Smooth muscle cell (in vitro differentiated cells): ENCODE measurements at regions not wholly inside any gene's neighbourhood (a gene's known extent, or its start where the extent isn't known, plus 50 kb on each side); places are given as distances from the start of the nearest gene placed in this dataset.
"Not testable (repeated sequence)": the region's sequence is repeated elsewhere in the genome, so short reads cannot be mapped to it uniquely, and the experiment has no call there.

Experiments
- DNase-seq: peaks from one replicate; lab custom pipeline; 2025; ENCODE audit not compliant: unreplicated experiment; lab: John Stamatoyannopoulos, UW
- H2AFZ ChIP-seq: fragments of 200-600 bp; sonication (generic); 2 replicates; pipeline ENCODE4 v1.6.0; 2016; ENCODE audit warnings: antibody characterized with exemption, low read depth, mild to moderate bottlenecking
- H3F3A ChIP-seq: fragments of 200-600 bp; sonication (generic); 2 replicates; pipeline ENCODE4 v1.6.0; 2017; ENCODE audit warnings: antibody characterized with exemption, low read depth
- H3K27ac ChIP-seq: fragments of 200-600 bp; sonication (generic); 2 replicates; pipeline ENCODE4 v1.5.1; 2016; ENCODE audit warnings: low read depth, mild to moderate bottlenecking
- H3K27me3 ChIP-seq: fragments of 200-600 bp; sonication (generic); 2 replicates; pipeline ENCODE4 v1.6.1; 2016; ENCODE audit warnings: low read depth, mild to moderate bottlenecking
- H3K36me3 ChIP-seq: fragments of 200-600 bp; sonication (generic); 2 replicates; pipeline ENCODE4 v1.5.1; 2016; ENCODE audit warnings: low read depth
- H3K4me1 ChIP-seq: fragments of 200-600 bp; sonication (generic); 2 replicates; pipeline ENCODE4 v1.5.1; 2016; ENCODE audit warnings: low read depth
- H3K4me2 ChIP-seq: fragments of 200-600 bp; sonication (generic); 2 replicates; pipeline ENCODE4 v1.6.0; 2016; ENCODE audit warnings: mild to moderate bottlenecking
- H3K4me3 ChIP-seq: fragments of 200-600 bp; sonication (generic); 2 replicates; pipeline ENCODE4 v1.5.1; 2016; ENCODE audit warnings: mild to moderate bottlenecking
- H3K79me2 ChIP-seq: fragments of 200-600 bp; sonication (generic); 2 replicates; pipeline ENCODE4 v1.6.0; 2016; ENCODE audit warnings: low read depth, mild to moderate bottlenecking
- H3K9ac ChIP-seq: fragments of 200-600 bp; sonication (generic); 2 replicates; pipeline ENCODE4 v1.6.0; 2016; ENCODE audit warnings: low read depth
- H3K9me3 ChIP-seq: fragments of 200-600 bp; sonication (generic); replicated peaks from 2 replicates; pipeline ENCODE4 v1.5.1; 2016; ENCODE audit warnings: low read depth
- H4K20me1 ChIP-seq: fragments of 200-600 bp; sonication (generic); 2 replicates; pipeline ENCODE4 v1.6.0; 2016; ENCODE audit warnings: low read depth
- CTCF ChIP-seq: fragments of 200-600 bp; sonication (generic); IDR thresholded peaks from 2 replicates; pipeline ENCODE4 v1.5.1; 2017; ENCODE audit warnings: borderline replicate concordance, mild to moderate bottlenecking, antibody characterized with exemption; ENCODE audit not compliant: insufficient read depth, poor library complexity, severe bottlenecking
- whole genome bisulfite sequencing: methylation state at CpG from one replicate; pipeline ENCODE4 v1.1.7; 2016; ENCODE audit warnings: low lambda C conversion rate; 5-methylcytosine and 5-hydroxymethylcytosine counted together

GRCh38 chr13:65497265-65497664 lies 1732.9 kb downstream of the PCDH9 start:
- no peak for TF ChIP-seq CTCF
- DNase-seq: no peak

GRCh38 chr13:65490725-65491124 lies 1739.4 kb downstream of the PCDH9 start:
- not testable (repeated sequence) for H3K4me3 ChIP-seq, H3K9ac ChIP-seq, H3K4me2 ChIP-seq, H3K27ac ChIP-seq, H3K79me2 ChIP-seq, H3K9me3 ChIP-seq, H3K27me3 ChIP-seq, H2AFZ ChIP-seq, H3K36me3 ChIP-seq, H3F3A ChIP-seq, DNase-seq, H3K4me1 ChIP-seq, H4K20me1 ChIP-seq
- WGBS: 88% methylated on average over 1 of the region's 1 CpG

More at GRCh38 chr13:65497265-65497664, 1732.9 kb downstream of the PCDH9 start:
- peak overlapping the region; percentile 38 for H3K27ac ChIP-seq
- H2AFZ ChIP-seq: peak overlapping the region; percentile 51
- no peak overlapping the region for H3K4me3 ChIP-seq
- no peak overlapping the region for H3K9ac ChIP-seq
- H3F3A ChIP-seq: no peaks in the 10 kb centered on the region
- H3K36me3 ChIP-seq: no peaks in the 10 kb centered on the region
- H3K4me1 ChIP-seq: no peaks in the 10 kb centered on the region
- no peak overlapping the region for H3K4me2 ChIP-seq
- no peaks in the 10 kb centered on the region for H3K27me3 ChIP-seq
- H4K20me1 ChIP-seq: no peaks in the 10 kb centered on the region
- H3K79me2 ChIP-seq: no peaks in the 10 kb centered on the region
- no peaks in the 10 kb centered on the region for H3K9me3 ChIP-seq

GRCh38 chr13:65488606-65489005 lies 1741.5 kb downstream of the PCDH9 start:
- no peak overlapping the region for H2AFZ ChIP-seq
- no peak overlapping the region for H3K27ac ChIP-seq
- TF ChIP-seq CTCF: no peak
- H3K9ac ChIP-seq: no peak overlapping the region
- no peaks in the 10 kb centered on the region for H3K36me3 ChIP-seq
- H3K27me3 ChIP-seq: no peaks in the 10 kb centered on the region
- H3K79me2 ChIP-seq: no peaks in the 10 kb centered on the region
- no peak for DNase-seq
- H4K20me1 ChIP-seq: no peaks in the 10 kb centered on the region
- no peaks in the 10 kb centered on the region for H3K4me1 ChIP-seq
- no peak overlapping the region for H3K4me2 ChIP-seq
- 81% methylated on average over 3 of the region's 3 CpGs for WGBS
- no peaks in the 10 kb centered on the region for H3K9me3 ChIP-seq
- no peak overlapping the region for H3K4me3 ChIP-seq
- H3F3A ChIP-seq: no peaks in the 10 kb centered on the region

- H3F3A ChIP-seq: no peaks in the 10 kb centered on the region
- no peaks in the 10 kb centered on the region for H4K20me1 ChIP-seq
- no peaks in the 10 kb centered on the region for H3K27me3 ChIP-seq
- no peaks in the 10 kb centered on the region for H3K79me2 ChIP-seq
- no peak overlapping the region for H3K9ac ChIP-seq
- no peak overlapping the region for H2AFZ ChIP-seq
- WGBS: 87% methylated on average over 2 of the region's 2 CpGs
- no peaks in the 10 kb centered on the region for H3K9me3 ChIP-seq
- no peaks in the 10 kb centered on the region for H3K4me1 ChIP-seq
- no peak for DNase-seq
- no peak overlapping the region for H3K4me3 ChIP-seq
- H3K4me2 ChIP-seq: no peak overlapping the region
- H3K27ac ChIP-seq: no peak overlapping the region
- TF ChIP-seq CTCF: no peak
- no peaks in the 10 kb centered on the region for H3K36me3 ChIP-seq
These were observed 1750.4 kb downstream of the PCDH9 start for GRCh38 chr13:65479692-65480091.
